Neural progenitor cell (in vitro differentiated cells): ENCODE measurements at regions not wholly inside any gene's neighbourhood (a gene's known extent, or its start where the extent isn't known, plus 50 kb on each side); places are given as distances from the start of the nearest gene placed in this dataset.
"Not testable (repeated sequence)": the region's sequence is repeated elsewhere in the genome, so short reads cannot be mapped to it uniquely, and the experiment has no call there.

Experiments used
- DNase-seq: peaks from one replicate; pipeline ENCODE4 v3.0.0-alpha.2; 2016; ENCODE audit warnings: low spot score
- H2AFZ ChIP-seq: fragments of 200-600 bp; sonication (generic); replicated peaks from 2 replicates; pipeline ENCODE4 v1.6.1; 2016; ENCODE audit warnings: antibody characterized with exemption
- H3F3A ChIP-seq: fragments of 200-600 bp; sonication (generic); 2 replicates; pipeline ENCODE4 v1.6.1; 2016; ENCODE audit warnings: antibody characterized with exemption, low read depth
- H3K27ac ChIP-seq: fragments of 200-600 bp; sonication (generic); 2 replicates; pipeline ENCODE4 v1.5.1; 2016; ENCODE audit warnings: mild to moderate bottlenecking
- H3K27me3 ChIP-seq: fragments of 200-600 bp; sonication (generic); 2 replicates; pipeline ENCODE4 v1.6.1; 2016; ENCODE audit warnings: mild to moderate bottlenecking, moderate library complexity
- H3K36me3 ChIP-seq: fragments of 200-600 bp; sonication (generic); 2 replicates; pipeline ENCODE4 v1.5.1; 2016
- H3K4me1 ChIP-seq: fragments of 200-600 bp; sonication (generic); 2 replicates; pipeline ENCODE4 v1.6.1; 2016; ENCODE audit warnings: mixed run types
- H3K4me2 ChIP-seq: fragments of 200-600 bp; sonication (generic); 2 replicates; pipeline ENCODE4 v1.6.1; 2016
- H3K4me3 ChIP-seq: fragments of 200-600 bp; sonication (generic); 2 replicates; pipeline ENCODE4 v1.5.1; 2016
- H3K79me2 ChIP-seq: fragments of 200-600 bp; sonication (generic); 2 replicates; pipeline ENCODE4 v1.6.1; 2016; ENCODE audit warnings: low read depth
- H3K9ac ChIP-seq: fragments of 200-600 bp; sonication (generic); 2 replicates; pipeline ENCODE4 v1.6.1; 2016
- H3K9me3 ChIP-seq: fragments of 200-600 bp; sonication (generic); 2 replicates; pipeline ENCODE4 v1.5.1; 2016; ENCODE audit warnings: low read depth
- H4K20me1 ChIP-seq: fragments of 200-600 bp; sonication (generic); 2 replicates; pipeline ENCODE4 v1.6.1; 2016; ENCODE audit warnings: low read depth
- H3K27ac Mint-ChIP-seq: 3 replicates; pipeline ENCODE4 v1.8.0; 2021; ENCODE audit warnings: mixed read lengths
- H3K27me3 Mint-ChIP-seq: 2 replicates; pipeline ENCODE4 v1.8.0; 2022; ENCODE audit warnings: low read depth, mild to moderate bottlenecking, inconsistent platforms, moderate library complexity, mixed read lengths; ENCODE audit not compliant: insufficient read depth
- H3K36me3 Mint-ChIP-seq: 3 replicates; pipeline ENCODE4 v1.8.0; 2021; ENCODE audit warnings: mixed read lengths
- H3K4me1 Mint-ChIP-seq: 3 replicates; pipeline ENCODE4 v1.8.0; 2021; ENCODE audit warnings: mixed read lengths
- H3K4me3 Mint-ChIP-seq: 3 replicates; pipeline ENCODE4 v1.8.0; 2021; ENCODE audit warnings: mild to moderate bottlenecking, moderate library complexity, mixed read lengths
- H3K9me3 Mint-ChIP-seq: 3 replicates; pipeline ENCODE4 v1.8.0; 2020; ENCODE audit warnings: mixed read lengths
- CTCF ChIP-seq: fragments of 200-600 bp; sonication (generic); IDR thresholded peaks from 2 replicates; pipeline ENCODE4 v1.5.1; 2017; ENCODE audit warnings: antibody characterized with exemption, mild to moderate bottlenecking
- EZH2 ChIP-seq: fragments of 200-600 bp; sonication (generic); IDR thresholded peaks from 2 replicates; pipeline ENCODE4 v1.6.1; 2017; ENCODE audit warnings: antibody characterized with exemption, mild to moderate bottlenecking, moderate library complexity
- EZH2phosphoT487 ChIP-seq: fragments of 200-600 bp; sonication (generic); IDR thresholded peaks from 2 replicates; pipeline ENCODE4 v1.6.1; 2017; ENCODE audit warnings: antibody characterized with exemption

GRCh38 chr5:103391659-103392058 lies 133.1 kb downstream of the MACIR start:
- no peaks in the 10 kb centered on the region for H3K27me3 ChIP-seq
- H2AFZ ChIP-seq, result no peak overlapping the region
- H3K9me3 Mint-ChIP-seq, result peaks cover 3% of the 10 kb centered on the region
- H3K9me3 ChIP-seq, result no peaks in the 10 kb centered on the region
- H3K4me1 Mint-ChIP-seq, result peaks cover 61% of the 10 kb centered on the region
- H3K36me3 ChIP-seq, result no peaks in the 10 kb centered on the region
- H3K27ac Mint-ChIP-seq, result no peak overlapping the region
- no peak overlapping the region for H3K4me3 Mint-ChIP-seq
- H3K4me3 ChIP-seq, result no peak overlapping the region
- no peak for DNase-seq
- peaks cover 36% of the 10 kb centered on the region for H3K4me1 ChIP-seq
- no peaks in the 10 kb centered on the region for H3K36me3 Mint-ChIP-seq
- no peak for TF ChIP-seq EZH2phosphoT487
- TF ChIP-seq CTCF, result no peak
- no peak for TF ChIP-seq EZH2
- H3K27ac ChIP-seq, result no peak overlapping the region
- H3K27me3 Mint-ChIP-seq, result peaks cover 3% of the 10 kb centered on the region
- no peak overlapping the region for H3K9ac ChIP-seq
- H3K79me2 ChIP-seq, result no peaks in the 10 kb centered on the region
- no peak overlapping the region for H3K4me2 ChIP-seq
- peaks cover 36% of the 10 kb centered on the region for H3F3A ChIP-seq
- H4K20me1 ChIP-seq, result no peaks in the 10 kb centered on the region

- Histone ChIP-seq H3K4me2 (peak overlapping the region; percentile 72), H3K27ac (peak overlapping the region; percentile 81), H2AFZ (no peak overlapping the region), H4K20me1 (no peaks in the 10 kb centered on the region), H3F3A (peaks cover 36% of the 10 kb centered on the region), H3K4me1 (peaks cover 36% of the 10 kb centered on the region), H3K79me2 (no peaks in the 10 kb centered on the region), H3K9ac (no peak overlapping the region), H3K4me3 (peak overlapping the region; percentile 34), H3K9me3 (no peaks in the 10 kb centered on the region), H3K36me3 (no peaks in the 10 kb centered on the region), H3K27me3 (no peaks in the 10 kb centered on the region)
- peaks cover under 1% of the 10 kb centered on the region for H3K36me3 Mint-ChIP-seq
- H3K9me3 Mint-ChIP-seq, result peaks cover 4% of the 10 kb centered on the region
- peaks cover 3% of the 10 kb centered on the region for H3K27me3 Mint-ChIP-seq
- TF ChIP-seq CTCF (no peak), EZH2phosphoT487 (peak; percentile 89)
- peak overlapping the region; percentile 17 for H3K4me3 Mint-ChIP-seq
- DNase-seq, result peak; percentile 86
- peaks cover 57% of the 10 kb centered on the region for H3K4me1 Mint-ChIP-seq
- H3K27ac Mint-ChIP-seq, result peak overlapping the region; percentile 96
Observed at GRCh38 chr5:103389846-103390245, 131.3 kb downstream of the MACIR start.

DNA sequence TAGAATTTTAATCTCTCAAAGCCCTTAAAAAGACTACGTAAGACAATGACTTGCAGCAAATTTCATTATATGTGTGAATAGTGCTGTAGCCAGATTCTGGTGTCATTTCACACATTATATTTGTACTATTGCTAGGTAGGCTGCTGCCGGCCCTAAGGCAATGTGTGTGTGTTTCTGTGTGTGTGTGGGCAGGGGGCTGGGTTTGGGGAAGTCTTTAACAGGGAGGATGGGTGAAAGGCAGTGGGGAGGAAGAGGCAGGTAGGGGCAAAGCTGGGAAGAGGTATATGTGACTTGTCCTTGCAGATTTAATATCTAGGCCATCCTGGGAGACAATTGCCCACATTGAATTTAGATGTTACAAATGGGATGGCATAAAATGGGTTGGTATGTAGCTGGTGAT lies 130.8 kb downstream of the MACIR start:
- Histone ChIP-seq H3K4me2 (peak overlapping the region; percentile 72), H3K4me1 (peaks cover 36% of the 10 kb centered on the region), H3F3A (peaks cover 36% of the 10 kb centered on the region), H3K4me3 (peak overlapping the region; percentile 34), H3K9me3 (no peaks in the 10 kb centered on the region), H3K79me2 (no peaks in the 10 kb centered on the region), H4K20me1 (no peaks in the 10 kb centered on the region), H2AFZ (no peak overlapping the region), H3K36me3 (no peaks in the 10 kb centered on the region), H3K9ac (no peak overlapping the region), H3K27me3 (no peaks in the 10 kb centered on the region), H3K27ac (no peak overlapping the region)
- peaks cover 2% of the 10 kb centered on the region for H3K36me3 Mint-ChIP-seq
- peaks cover 9% of the 10 kb centered on the region for H3K9me3 Mint-ChIP-seq
- H3K4me3 Mint-ChIP-seq, result peak overlapping the region; percentile 17
- no peak for TF ChIP-seq EZH2
- TF ChIP-seq EZH2phosphoT487, result no peak
- H3K4me1 Mint-ChIP-seq, result peaks cover 52% of the 10 kb centered on the region
- peak; percentile 26 for DNase-seq
- peak overlapping the region; percentile 96 for H3K27ac Mint-ChIP-seq
- peaks cover 3% of the 10 kb centered on the region for H3K27me3 Mint-ChIP-seq

- Mint-ChIP-seq H3K4me3 (no peak overlapping the region), H3K36me3 (peaks cover 5% of the 10 kb centered on the region), H3K27me3 (peaks cover 6% of the 10 kb centered on the region), H3K4me1 (peaks cover 26% of the 10 kb centered on the region), H3K27ac (no peak overlapping the region), H3K9me3 (peaks cover 25% of the 10 kb centered on the region)
- H3F3A ChIP-seq, result peaks cover 21% of the 10 kb centered on the region
- peak; percentile 31 for TF ChIP-seq CTCF
- TF ChIP-seq EZH2, result no peak
- no peak for TF ChIP-seq EZH2phosphoT487
- H3K4me3 ChIP-seq, result no peak overlapping the region
- peaks cover 17% of the 10 kb centered on the region for H3K4me1 ChIP-seq
- H4K20me1 ChIP-seq, result no peaks in the 10 kb centered on the region
- no peak overlapping the region for H3K27ac ChIP-seq
- no peaks in the 10 kb centered on the region for H3K79me2 ChIP-seq
- H3K36me3 ChIP-seq, result no peaks in the 10 kb centered on the region
- no peak overlapping the region for H2AFZ ChIP-seq
- H3K9ac ChIP-seq, result no peak overlapping the region
- H3K9me3 ChIP-seq, result no peaks in the 10 kb centered on the region
- H3K4me2 ChIP-seq, result no peak overlapping the region
- DNase-seq, result peak; percentile 19
- H3K27me3 ChIP-seq, result no peaks in the 10 kb centered on the region
Observed at GRCh38 chr5:103385722-103386121, 127.2 kb downstream of the MACIR start.

DNA sequence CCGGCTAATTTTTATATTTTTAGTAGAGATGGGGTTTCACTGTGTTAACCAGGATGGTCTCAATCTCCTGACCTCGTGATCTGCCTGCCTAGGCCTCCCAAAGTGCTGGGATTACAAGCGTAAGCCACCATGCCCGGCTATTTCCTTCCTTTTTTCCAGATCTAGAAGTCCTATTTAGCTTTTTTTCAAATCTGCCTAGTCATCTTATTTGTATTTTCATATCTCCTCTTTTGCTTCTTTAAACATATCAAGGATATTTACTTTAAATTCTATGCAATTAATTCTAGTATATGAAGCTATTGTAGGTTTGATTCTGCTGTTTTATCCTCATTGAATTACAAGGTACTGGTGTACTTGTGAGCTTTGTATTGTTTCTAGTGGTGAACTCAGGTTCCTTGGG lies 119.1 kb downstream of the MACIR start:
- not testable (repeated sequence) for H3K4me2 ChIP-seq, H3K36me3 Mint-ChIP-seq, H2AFZ ChIP-seq, DNase-seq, H3K9me3 ChIP-seq, H4K20me1 ChIP-seq, H3K27me3 Mint-ChIP-seq, H3K4me1 ChIP-seq, H3K4me3 ChIP-seq, H3K27ac ChIP-seq, H3K36me3 ChIP-seq, H3K4me3 Mint-ChIP-seq, H3K9ac ChIP-seq, H3F3A ChIP-seq, H3K79me2 ChIP-seq, H3K27me3 ChIP-seq, H3K27ac Mint-ChIP-seq, H3K9me3 Mint-ChIP-seq
- peaks cover 22% of the 10 kb centered on the region for H3K4me1 Mint-ChIP-seq
